NCI-H1092 (cell line): ENCODE measurements at regions not wholly inside any gene's neighbourhood (a gene's known extent, or its start where the extent isn't known, plus 50 kb on each side); places are given as distances from the start of the nearest gene placed in this dataset.
"Not testable (repeated sequence)": the region's sequence is repeated elsewhere in the genome, so short reads cannot be mapped to it uniquely, and the experiment has no call there.

ENCODE experiments used
- DNase-seq: peaks from one replicate; lab custom pipeline; 2025; lab: John Stamatoyannopoulos, UW

DNA sequence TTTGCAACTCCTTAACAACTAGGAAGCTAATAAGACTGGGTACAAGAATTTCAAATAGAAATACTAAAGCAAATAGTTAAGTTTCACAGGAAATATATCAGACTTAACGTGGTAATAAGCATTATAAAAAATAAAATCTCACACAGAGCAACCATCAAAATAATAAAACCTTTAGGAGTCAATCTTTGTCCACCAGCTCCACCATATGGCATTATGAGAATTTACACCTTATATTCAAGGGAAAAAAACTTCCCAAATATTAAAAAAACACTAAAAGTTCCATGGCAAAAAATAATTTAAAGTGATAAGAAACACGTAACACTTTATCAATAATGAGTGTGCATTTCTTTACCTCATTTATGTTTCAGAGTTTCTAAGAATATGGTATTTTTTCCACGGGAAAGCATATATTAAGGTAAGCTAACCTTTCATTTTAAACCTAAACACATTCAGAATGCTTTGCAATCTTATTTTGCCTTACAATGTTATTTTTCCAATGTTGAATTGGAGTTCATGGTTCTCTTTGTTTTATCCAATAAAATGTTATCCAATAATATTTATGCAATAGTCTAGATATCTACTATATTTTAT lies 423.2 kb upstream of the SGCG start:
- DNase-seq, result no peak

GRCh38 chr13:22758245-22758644 lies 422.5 kb upstream of the SGCG start:
- DNase-seq, result no peak

DNA sequence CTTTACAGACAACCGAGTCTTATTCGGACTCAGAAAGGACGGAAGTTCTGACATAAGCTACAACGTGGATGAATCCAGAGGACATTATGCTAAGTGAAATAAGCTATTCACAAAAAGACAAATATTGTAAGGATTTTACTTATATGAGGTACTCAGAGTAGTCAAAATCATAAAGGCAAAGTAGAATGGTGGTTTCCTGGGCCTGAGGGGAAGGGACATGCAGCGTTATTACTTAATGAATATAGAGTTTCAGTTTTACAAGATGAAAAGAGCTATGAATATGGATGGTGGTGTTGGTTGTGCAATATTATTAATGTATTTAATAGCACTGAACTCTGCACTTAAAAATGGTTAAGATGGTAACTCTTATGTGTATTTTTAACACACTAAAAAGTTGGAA lies 419.1 kb upstream of the SGCG start:
- DNase-seq, result no peak

DNA sequence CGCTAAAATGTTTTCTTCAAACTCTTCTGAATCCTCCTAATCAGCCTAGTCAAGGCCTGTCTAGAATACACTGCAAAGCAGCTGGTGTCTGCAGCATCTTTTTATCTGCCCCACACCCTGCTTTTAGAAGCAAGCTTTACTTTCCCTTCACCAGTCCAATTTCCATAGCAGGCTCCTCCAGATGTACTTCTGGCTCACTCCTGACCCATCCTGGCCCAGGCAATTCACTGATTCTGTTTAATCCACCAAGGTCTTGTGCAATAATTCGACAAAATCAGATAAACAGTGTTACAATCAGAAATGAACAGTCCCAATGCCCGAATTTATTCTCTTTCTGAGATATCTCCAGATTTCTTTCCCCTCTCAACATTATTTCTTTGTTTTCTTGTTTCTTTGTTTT lies 415.2 kb upstream of the SGCG start:
- DNase-seq, result no peak

- DNase-seq, result no peak
Measured at GRCh38 chr13:22770891-22771290, 409.9 kb upstream of the SGCG start.

DNA sequence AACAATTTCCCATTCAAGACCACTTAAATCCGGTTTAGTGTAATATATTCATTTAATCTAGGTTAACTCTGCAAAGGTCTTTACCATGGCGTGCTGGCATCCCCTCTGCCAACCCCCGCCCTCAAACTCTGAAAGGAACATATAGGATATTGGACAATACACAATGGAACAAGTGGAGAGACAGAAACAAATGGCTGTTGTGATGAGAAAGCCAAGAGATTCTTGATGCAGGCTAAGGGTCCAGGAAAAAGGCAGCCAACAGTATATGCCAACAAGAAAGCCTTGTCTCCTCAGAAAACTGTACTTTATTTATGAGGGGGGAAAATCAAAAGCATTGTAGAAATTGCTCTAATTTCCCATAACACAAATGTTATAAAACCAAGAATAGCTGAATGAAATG lies 407.3 kb upstream of the SGCG start:
- no peak for DNase-seq

- no peak for DNase-seq
Measured at GRCh38 chr13:22776394-22777186, 404.2 kb upstream of the SGCG start.

- DNase-seq, result no peak
Measured at GRCh38 chr13:22777207-22777606, 403.6 kb upstream of the SGCG start.

DNA sequence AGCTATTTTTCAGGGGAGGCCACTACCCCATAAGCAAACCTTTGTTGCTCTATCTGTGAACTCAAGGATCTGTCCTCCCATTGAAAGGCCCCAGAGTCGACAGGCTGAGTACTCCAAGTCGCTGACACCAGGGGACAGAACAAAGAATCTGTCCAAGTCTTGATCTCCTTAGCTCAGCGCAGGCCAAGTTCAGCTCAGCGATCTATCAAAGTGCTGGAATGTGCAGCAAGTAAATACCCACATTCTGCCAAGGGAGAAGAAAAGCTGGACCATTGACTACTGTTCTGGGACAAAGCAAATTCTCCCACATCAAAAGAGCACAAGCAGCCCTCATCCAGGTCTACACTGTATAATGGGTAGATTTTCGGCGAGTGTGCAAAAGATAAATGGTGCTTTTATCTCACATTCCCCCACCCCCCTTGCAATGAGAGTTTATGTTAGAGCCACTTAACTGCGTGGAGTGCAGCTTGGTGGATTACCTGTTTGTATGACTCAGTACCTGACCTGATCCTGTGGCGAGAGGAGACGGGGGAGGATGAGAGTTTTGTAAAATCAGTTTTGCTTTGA lies 391.7 kb upstream of the SGCG start:
- no peak for DNase-seq

GRCh38 chr13:22789916-22790315 lies 390.9 kb upstream of the SGCG start:
- no peak for DNase-seq

- DNase-seq, result no peak
Measured at GRCh38 chr13:22793598-22794134, 387.1 kb upstream of the SGCG start.

DNA sequence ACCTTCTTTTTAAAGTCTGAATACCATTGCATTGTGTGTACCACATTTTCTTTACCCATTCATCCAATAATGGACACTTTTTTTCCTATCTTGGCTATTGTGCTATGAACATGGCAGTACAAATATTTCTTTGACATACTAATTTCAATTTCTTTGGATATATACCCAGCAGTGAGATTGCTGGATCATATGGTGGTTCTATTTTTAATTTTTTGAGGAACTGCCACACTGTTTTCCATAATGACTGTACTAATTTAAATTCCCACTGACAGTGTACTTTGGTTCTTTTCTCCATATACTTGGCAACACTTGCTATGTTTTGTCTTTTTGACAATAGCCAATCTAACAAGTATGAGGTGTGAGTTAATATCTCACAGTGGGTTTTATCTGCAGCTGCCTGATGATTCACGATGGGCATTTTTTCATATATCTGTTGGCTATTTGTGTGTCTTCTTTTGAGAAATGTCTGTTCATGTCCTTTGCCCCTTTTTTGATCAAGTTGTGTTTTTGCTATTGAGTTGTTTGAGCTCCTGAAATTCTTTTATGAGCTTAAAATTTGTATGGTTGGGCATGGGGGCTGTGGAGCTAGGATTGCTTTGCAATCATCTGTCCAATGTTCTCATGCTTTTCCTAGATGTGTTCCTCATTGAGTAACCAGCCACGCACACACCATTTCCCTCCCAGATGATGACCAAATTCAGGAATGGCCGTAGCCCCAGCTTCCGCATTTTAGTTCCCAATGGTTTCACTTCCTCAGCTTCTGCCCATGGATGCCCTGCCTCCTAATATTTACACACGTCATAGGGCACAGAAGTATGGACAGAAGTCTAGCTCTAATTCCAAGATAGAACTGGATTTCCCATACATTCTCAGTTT lies 380.0 kb upstream of the SGCG start:
- DNase-seq, result no peak

GRCh38 chr13:22801402-22802003 lies 379.3 kb upstream of the SGCG start:
- peak; percentile 36 for DNase-seq

- no peak for DNase-seq
Measured at GRCh38 chr13:22812793-22813192, 368.0 kb upstream of the SGCG start.

DNA sequence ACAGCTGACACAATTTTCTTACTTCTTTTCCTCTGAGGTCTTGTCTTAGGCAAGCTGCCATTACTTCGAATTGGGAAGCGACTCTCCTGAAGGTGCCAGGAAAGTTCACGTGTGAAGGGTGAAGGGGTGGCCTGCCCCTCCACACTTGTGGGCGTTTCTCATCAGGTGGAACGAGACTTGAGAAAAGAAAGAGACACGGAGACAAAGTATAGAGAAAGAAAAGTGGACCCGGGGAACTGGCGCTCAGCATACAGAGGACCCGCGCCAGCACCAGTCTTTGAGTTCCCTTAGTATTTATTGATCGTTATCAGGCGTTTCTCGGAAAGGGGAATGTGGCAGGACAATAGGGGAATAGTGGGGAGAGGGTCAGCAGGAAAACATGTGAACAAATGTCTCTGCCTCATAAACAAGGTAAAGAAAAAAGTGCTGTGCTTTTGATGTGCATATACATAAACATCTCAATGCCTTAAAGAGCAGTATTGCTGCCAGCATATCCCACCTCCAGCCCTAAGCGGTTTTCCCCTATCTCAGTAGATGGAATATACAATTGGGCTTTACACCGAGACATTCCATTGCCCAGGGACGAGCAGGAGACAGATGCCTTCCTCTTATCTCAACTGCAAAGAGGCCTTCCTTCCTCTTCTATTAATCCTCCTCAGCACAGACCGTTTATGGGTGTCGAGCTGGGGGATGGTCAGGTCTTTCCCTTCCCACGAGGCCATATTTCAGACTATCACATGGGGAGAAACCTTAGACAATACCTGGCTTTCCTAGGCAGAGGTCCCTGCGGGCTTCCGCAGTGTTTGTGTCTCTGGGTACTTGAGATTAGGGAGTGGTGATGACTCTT lies 367.0 kb upstream of the SGCG start:
- DNase-seq, result not testable (repeated sequence)

- DNase-seq, result not testable (repeated sequence)
Measured at GRCh38 chr13:22814433-22814832, 366.3 kb upstream of the SGCG start.

GRCh38 chr13:22821589-22821988 lies 359.2 kb upstream of the SGCG start:
- no peak for DNase-seq

- DNase-seq, result no peak
Measured at GRCh38 chr13:22825186-22825585, 355.6 kb upstream of the SGCG start.

GRCh38 chr13:22828081-22828480 lies 352.7 kb upstream of the SGCG start:
- no peak for DNase-seq

- DNase-seq, result no peak
Measured at GRCh38 chr13:22836475-22836874, 344.3 kb upstream of the SGCG start.
